ES-I3 (cell line): ENCODE measurements at regions not wholly inside any gene's neighbourhood (a gene's known extent, or its start where the extent isn't known, plus 50 kb on each side); places are given as distances from the start of the nearest gene placed in this dataset.

Experiments
- H3K36me3 ChIP-seq: 2 replicates; pipeline ENCODE4 v1.6.1; 2013; ENCODE audit warnings: mild to moderate bottlenecking, low read length, control low read depth, moderate library complexity; ENCODE audit not compliant: insufficient read depth
- H3K4me1 ChIP-seq: 2 replicates; pipeline ENCODE4 v1.6.1; 2013; ENCODE audit warnings: mild to moderate bottlenecking, control low read depth, low read length; ENCODE audit not compliant: insufficient read depth
- H3K9ac ChIP-seq: 2 replicates; pipeline ENCODE4 v1.6.1; 2013; ENCODE audit warnings: low read depth, mild to moderate bottlenecking, low read length, moderate library complexity
- H3K9me3 ChIP-seq: 2 replicates; pipeline ENCODE4 v1.6.1; 2013; ENCODE audit warnings: mild to moderate bottlenecking, low read length, moderate library complexity; ENCODE audit not compliant: control insufficient read depth, insufficient read depth

DNA sequence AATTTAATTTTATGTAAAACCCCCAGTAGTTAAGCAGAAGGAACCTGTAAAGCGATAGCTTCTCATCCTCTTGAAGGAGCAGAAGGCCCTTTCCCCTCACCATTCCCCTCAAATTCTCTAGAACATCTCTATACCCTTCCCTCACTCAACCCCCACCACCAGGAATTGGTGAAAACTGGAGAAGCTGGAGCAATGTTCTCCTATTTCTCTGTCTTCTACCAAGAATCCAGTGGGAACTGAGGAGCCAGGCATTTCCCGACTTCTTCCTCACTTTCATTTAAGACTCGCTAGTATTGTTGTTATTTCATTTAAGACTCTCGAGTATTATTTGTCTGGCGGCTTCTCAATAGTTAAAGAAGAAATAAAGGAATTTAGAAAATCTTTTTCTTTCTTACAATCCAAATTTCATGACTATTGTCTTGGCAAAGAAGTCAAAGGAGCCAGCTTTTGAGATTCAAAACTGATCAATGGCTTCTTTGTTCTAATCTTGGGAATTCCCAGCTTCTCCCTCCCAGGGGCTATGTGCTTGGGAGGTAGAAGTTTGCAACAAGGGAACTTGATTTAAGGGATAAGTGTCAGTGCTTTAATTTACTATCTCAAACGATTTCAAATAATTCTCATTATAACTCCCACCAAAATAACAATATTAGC, 253.3 kb upstream of the ADGRL2 start:
- peaks cover 52% of the 10 kb centered on the region for H3K4me1 ChIP-seq
- H3K9ac ChIP-seq: peak overlapping the region; percentile 25; the same call in 1 of the 2 replicates
- H3K36me3 ChIP-seq: no peaks in the 10 kb centered on the region
- H3K9me3 ChIP-seq: no peaks in the 10 kb centered on the region

DNA sequence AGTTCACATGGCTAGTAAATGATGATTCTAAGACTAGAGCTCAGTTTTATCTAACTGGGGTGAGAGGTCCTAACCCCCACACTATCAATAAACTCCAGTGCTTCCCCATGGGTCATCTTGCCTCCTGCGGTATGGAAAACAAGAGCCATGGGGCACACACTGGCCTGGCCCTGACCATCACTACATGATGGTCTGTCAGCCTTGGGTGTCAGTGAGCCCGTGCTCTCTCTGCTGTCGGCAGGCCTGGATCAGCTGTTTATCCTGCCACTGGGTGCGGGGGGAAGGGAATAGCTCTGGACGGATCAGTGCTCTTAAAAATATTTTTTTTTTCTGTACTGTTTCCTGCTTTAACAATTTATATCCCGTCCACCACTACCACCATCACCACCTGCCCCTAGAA, 255.0 kb upstream of the ADGRL2 start:
- Histone ChIP-seq H3K36me3 (no peaks in the 10 kb centered on the region), H3K4me1 (peaks cover 45% of the 10 kb centered on the region), H3K9ac (no peak overlapping the region), H3K9me3 (no peaks in the 10 kb centered on the region)

- Histone ChIP-seq H3K9ac (no peak overlapping the region), H3K4me1 (peaks cover 29% of the 10 kb centered on the region), H3K36me3 (no peaks in the 10 kb centered on the region), H3K9me3 (no peaks in the 10 kb centered on the region)
Measured at GRCh38 chr1:81543764-81544163, 257.0 kb upstream of the ADGRL2 start.

DNA sequence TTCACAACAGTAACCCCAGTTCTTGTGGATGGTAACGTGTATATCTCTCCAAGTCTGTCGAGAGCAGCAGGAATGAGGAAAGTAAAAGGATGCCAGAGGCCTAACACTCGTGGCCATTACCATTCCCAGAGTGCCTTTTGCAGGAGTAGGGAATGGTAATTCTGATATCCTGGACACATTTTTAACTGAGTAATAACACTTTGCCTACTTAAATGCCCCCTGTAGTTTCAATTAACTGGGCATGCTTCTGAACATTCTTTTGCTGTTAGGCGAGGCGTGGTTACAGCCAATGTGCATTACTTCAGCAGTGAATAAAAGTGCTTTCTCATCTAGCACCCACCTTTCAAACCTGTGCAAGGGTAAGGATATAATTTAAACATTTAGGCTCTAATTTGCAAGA, 258.5 kb upstream of the ADGRL2 start:
- no peaks in the 10 kb centered on the region for H3K36me3 ChIP-seq
- H3K9me3 ChIP-seq: no peaks in the 10 kb centered on the region
- peaks cover 18% of the 10 kb centered on the region for H3K4me1 ChIP-seq
- no peak overlapping the region for H3K9ac ChIP-seq

DNA sequence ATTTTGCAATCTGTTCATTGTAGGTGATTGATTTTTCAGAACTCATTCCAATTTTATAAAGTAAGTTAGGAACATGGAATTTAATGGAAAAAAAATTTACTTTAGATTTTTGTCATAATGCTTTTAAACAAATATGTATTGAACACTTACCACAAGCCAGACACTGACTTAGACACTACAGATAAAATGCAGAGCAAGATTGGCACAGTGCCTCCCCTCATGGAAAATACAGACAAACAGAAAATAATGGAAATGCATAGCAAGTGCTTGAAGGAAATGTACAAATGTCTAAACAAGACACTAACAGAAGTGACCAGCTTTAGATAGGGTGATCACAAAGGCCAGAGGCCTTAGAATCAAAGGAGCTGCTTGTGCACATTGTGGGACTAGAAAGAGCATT, 260.5 kb upstream of the ADGRL2 start:
- H3K4me1 ChIP-seq: peaks cover 3% of the 10 kb centered on the region; the same call in 1 of the 2 replicates
- no peaks in the 10 kb centered on the region for H3K36me3 ChIP-seq
- H3K9ac ChIP-seq: no peak overlapping the region

GRCh38 chr1:81529014-81529413, 271.7 kb upstream of the ADGRL2 start:
- H3K9me3 ChIP-seq: no peaks in the 10 kb centered on the region
- H3K4me1 ChIP-seq: no peaks in the 10 kb centered on the region
- no peaks in the 10 kb centered on the region for H3K36me3 ChIP-seq
- H3K9ac ChIP-seq: no peak overlapping the region

More for the DNA sequence above, 260.5 kb upstream of the ADGRL2 start:
- no peaks in the 10 kb centered on the region for H3K9me3 ChIP-seq

- H3K4me1 ChIP-seq: no peaks in the 10 kb centered on the region
- no peak overlapping the region for H3K9ac ChIP-seq
- H3K36me3 ChIP-seq: no peaks in the 10 kb centered on the region
- H3K9me3 ChIP-seq: no peaks in the 10 kb centered on the region
Measured at GRCh38 chr1:81525085-81525484, 275.6 kb upstream of the ADGRL2 start.

DNA sequence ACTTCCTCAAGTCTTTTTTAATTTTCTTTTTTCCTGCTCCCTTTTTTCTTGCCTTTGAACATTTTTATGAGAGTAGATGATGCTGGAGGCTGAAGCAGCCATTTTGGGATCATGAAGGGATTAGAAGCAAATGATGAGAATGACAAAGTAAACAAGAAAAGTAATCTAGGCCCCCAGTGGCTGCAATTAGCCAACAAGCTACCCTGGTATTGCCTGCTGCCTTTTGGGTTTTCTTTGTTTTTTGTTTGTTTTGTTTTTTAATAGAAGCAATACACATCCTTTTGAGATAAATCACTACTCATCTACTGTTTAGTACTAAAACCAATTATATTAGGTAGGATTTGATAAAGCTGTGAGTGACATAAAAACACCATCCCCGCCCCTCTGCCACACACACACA, 280.7 kb upstream of the ADGRL2 start:
- H3K9ac ChIP-seq: no peak overlapping the region
- no peaks in the 10 kb centered on the region for H3K36me3 ChIP-seq
- H3K9me3 ChIP-seq: no peaks in the 10 kb centered on the region
- H3K4me1 ChIP-seq: peaks cover 16% of the 10 kb centered on the region

DNA sequence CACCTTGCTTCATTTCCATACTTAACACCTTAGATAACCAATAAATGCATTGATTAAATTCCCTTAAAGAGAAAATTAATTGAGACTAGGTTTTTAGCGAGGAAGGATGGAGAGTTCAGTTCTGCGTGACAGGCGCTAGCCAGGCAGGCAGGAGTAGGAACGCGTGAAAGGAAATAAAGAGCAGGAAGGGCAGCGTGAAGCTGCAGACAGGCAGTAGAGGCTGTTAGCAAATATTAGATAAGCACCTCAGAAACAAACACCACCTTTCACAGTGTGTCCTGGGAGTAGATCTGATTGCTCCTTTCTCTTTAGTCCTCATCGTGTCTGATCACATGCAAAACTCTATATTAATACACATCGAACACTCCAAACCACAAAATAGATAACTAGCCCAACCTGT, 282.7 kb upstream of the ADGRL2 start:
- peaks cover 16% of the 10 kb centered on the region for H3K4me1 ChIP-seq
- H3K36me3 ChIP-seq: no peaks in the 10 kb centered on the region
- H3K9ac ChIP-seq: no peak overlapping the region
- no peaks in the 10 kb centered on the region for H3K9me3 ChIP-seq

DNA sequence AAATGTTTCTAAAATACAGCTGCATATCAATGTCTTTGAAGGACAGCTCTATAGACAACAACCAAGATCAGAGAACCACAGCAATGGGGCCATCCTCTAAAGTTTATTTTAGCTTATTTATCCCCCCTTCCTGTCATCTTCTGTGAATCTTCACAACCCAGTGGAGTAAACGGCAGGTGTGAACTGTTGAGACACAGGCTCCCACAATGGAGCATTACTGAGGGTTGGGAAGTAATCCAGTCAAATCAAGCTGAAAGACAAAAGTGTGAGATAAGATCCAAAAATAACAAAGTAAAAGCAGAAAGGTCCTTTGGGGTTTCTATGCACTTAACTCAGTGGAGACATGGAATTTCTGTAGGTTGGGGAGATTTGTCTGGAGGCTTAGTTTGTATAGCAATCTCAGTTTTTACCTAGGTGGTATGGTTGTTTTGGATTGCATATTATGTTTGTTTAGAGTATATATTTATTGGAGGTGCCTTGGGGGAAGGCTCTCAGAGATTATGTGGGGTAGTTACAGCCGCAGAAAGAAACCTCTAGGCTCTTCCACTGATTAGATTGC, 286.9 kb upstream of the ADGRL2 start:
- no peaks in the 10 kb centered on the region for H3K36me3 ChIP-seq
- peaks cover 43% of the 10 kb centered on the region for H3K4me1 ChIP-seq
- no peak overlapping the region for H3K9ac ChIP-seq
- H3K9me3 ChIP-seq: no peaks in the 10 kb centered on the region

- H3K9me3 ChIP-seq: no peaks in the 10 kb centered on the region
- no peaks in the 10 kb centered on the region for H3K36me3 ChIP-seq
- peaks cover 35% of the 10 kb centered on the region for H3K4me1 ChIP-seq
- H3K9ac ChIP-seq: no peak overlapping the region
Measured at GRCh38 chr1:81512252-81513003, 288.3 kb upstream of the ADGRL2 start.

- no peaks in the 10 kb centered on the region for H3K36me3 ChIP-seq
- H3K9me3 ChIP-seq: no peaks in the 10 kb centered on the region
- H3K4me1 ChIP-seq: peaks cover 37% of the 10 kb centered on the region
- no peak overlapping the region for H3K9ac ChIP-seq
Measured at GRCh38 chr1:81511281-81511680, 289.5 kb upstream of the ADGRL2 start.

DNA sequence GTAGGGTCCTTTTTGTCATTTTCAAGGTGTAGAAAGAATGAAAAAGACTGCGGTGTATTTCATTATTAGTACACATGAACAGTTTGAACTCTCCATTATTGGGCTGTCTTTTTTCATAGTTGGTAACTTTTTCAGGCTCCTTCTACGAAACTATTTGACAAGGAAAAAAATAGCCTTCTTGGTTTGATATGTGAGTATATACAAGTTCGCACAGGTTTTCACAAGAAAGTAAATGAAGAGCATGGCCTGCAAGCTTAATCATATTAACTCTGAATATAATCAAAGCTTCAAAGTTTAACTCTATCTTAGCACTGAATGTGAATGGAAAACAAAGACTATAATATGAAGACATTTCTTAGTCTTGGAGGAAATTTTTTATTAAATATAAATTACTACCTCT, 290.0 kb upstream of the ADGRL2 start:
- H3K9me3 ChIP-seq: no peaks in the 10 kb centered on the region; the same call in 1 of the 2 replicates
- no peak overlapping the region for H3K9ac ChIP-seq
- peaks cover 34% of the 10 kb centered on the region for H3K4me1 ChIP-seq
- H3K36me3 ChIP-seq: no peaks in the 10 kb centered on the region

- Histone ChIP-seq H3K4me1 (peaks cover 34% of the 10 kb centered on the region), H3K9me3 (no peaks in the 10 kb centered on the region; the same call in 1 of the 2 replicates), H3K9ac (no peak overlapping the region), H3K36me3 (no peaks in the 10 kb centered on the region)
Measured at GRCh38 chr1:81509594-81509993, 291.1 kb upstream of the ADGRL2 start.

DNA sequence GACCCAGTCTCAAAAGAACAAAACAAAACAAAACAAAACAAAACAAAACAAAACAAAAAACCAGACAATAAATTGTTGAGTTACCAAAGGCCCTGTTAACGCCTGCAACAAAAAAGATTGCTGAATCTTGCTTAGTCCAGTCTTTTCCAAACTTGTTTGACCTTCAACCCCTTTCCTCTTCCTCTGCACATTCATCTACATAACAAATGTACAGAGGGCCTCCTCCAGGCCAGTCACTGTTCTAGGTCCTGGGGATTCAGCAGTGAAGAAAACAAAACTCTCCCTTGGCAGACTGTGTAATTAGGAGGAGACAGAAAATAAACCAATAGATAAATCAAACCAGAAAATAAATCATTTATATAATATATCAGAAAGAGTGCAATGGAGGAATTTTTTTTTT, 294.0 kb upstream of the ADGRL2 start:
- no peaks in the 10 kb centered on the region; the same call in 1 of the 2 replicates for H3K9me3 ChIP-seq
- peaks cover 23% of the 10 kb centered on the region for H3K4me1 ChIP-seq
- H3K36me3 ChIP-seq: no peaks in the 10 kb centered on the region
- no peak overlapping the region; the same call in 1 of the 2 replicates for H3K9ac ChIP-seq
